Endothelial cell of umbilical vein (primary cell): ENCODE measurements at regions not wholly inside any gene's neighbourhood (a gene's known extent, or its start where the extent isn't known, plus 50 kb on each side); places are given as distances from the start of the nearest gene placed in this dataset.

ENCODE experiments used
- BruUV-seq: library from RNA; stranded (reverse); fragments of 400-500 nt; replicated peaks from 2 replicates; lab custom pipeline; 2021; lab: Mats Ljungman, UMichigan
- CTCF ChIA-PET: fragments of 300-600, 350-600 bp; sonication (Branson Sonifier 250); formaldehyde crosslinking; loops from one replicate; lab custom pipeline; 2021; ENCODE audit warnings: antibody characterized with exemption, inconsistent platforms; lab: Charles Lee
- POLR2A ChIA-PET: fragments of 300-600, 350-600 bp; sonication (Branson Sonifier 250); formaldehyde crosslinking; loops from one replicate; lab custom pipeline; 2021; ENCODE audit warnings: antibody characterized with exemption, inconsistent platforms; lab: Charles Lee
- DNase-seq: peaks from one replicate; pipeline ENCODE4 v3.0.0-alpha.2; 2011; ENCODE audit warnings: low read depth, low spot score
- FAIRE-seq: peaks from 2 replicates; lab custom pipeline; 2011; peaks lifted over from hg19 to GRCh38; lab: Jason Lieb, UNC
- H2AFZ ChIP-seq: 2 replicates; pipeline ENCODE4 v1.6.0; 2012; ENCODE audit warnings: low read depth, low read length, control low read depth, inconsistent platforms
- H3K27ac ChIP-seq: 2 replicates; pipeline ENCODE4 v1.5.1; 2011; ENCODE audit warnings: low read depth, mild to moderate bottlenecking, control low read depth, low read length, moderate library complexity; ENCODE audit not compliant: insufficient read depth
- H3K27me3 ChIP-seq, 2 experiments: 2 replicates each; pipeline versions ENCODE4 v1.6.0 to v1.6.1; 2011; ENCODE audit warnings: low read length in 2 of 2, mixed read lengths in 1 of 2; ENCODE audit not compliant: control insufficient read depth in 2 of 2, insufficient read depth in 2 of 2
- H3K36me3 ChIP-seq, 2 experiments: 2 replicates in 1 of 2; 3 replicates in 1 of 2; pipeline ENCODE4 v1.5.1; 2011; ENCODE audit warnings: low read length in 2 of 2, mild to moderate bottlenecking in 1 of 2, moderate library complexity in 1 of 2; ENCODE audit not compliant: control insufficient read depth in 2 of 2, insufficient read depth in 2 of 2; ENCODE audit errors: extremely low read depth in 1 of 2
- H3K4me1 ChIP-seq: 3 replicates; pipeline ENCODE4 v1.5.1; 2011; ENCODE audit warnings: mild to moderate bottlenecking, low read length; ENCODE audit not compliant: control insufficient read depth, insufficient read depth; ENCODE audit errors: extremely low read depth
- H3K4me2 ChIP-seq: 2 replicates; pipeline ENCODE4 v1.6.1; 2011; ENCODE audit warnings: low read length, control low read depth, mixed read lengths; ENCODE audit not compliant: insufficient read depth
- H3K4me3 ChIP-seq, 3 experiments: fragments of 200-600 bp in 1 of 3; sonication (generic), shearing (Covaris generic) in 1 of 3; replicated peaks in 1 of 3; 2 replicates each; pipeline ENCODE4 v1.5.1; 2011 to 2016; ENCODE audit warnings: control low read depth in 3 of 3, low read length in 3 of 3, mild to moderate bottlenecking in 2 of 3, inconsistent platforms in 1 of 3, low read depth in 1 of 3, moderate library complexity in 1 of 3; ENCODE audit not compliant: insufficient read depth in 1 of 3
- H3K79me2 ChIP-seq: 2 replicates; pipeline ENCODE4 v1.6.0; 2012; ENCODE audit warnings: low read length, inconsistent platforms; ENCODE audit not compliant: control insufficient read depth, insufficient read depth
- H3K9ac ChIP-seq: replicated peaks from 2 replicates; pipeline ENCODE3; 2011; ENCODE audit warnings: low read length, control low read depth; ENCODE audit not compliant: insufficient read depth; ENCODE audit errors: extremely low read depth
- H3K9me1 ChIP-seq: replicated peaks from 3 replicates; pipeline ENCODE4 v1.6.0; 2011; ENCODE audit warnings: mild to moderate bottlenecking, low read length; ENCODE audit not compliant: control insufficient read depth, insufficient read depth; ENCODE audit errors: extremely low read depth
- H3K9me3 ChIP-seq: replicated peaks from 2 replicates; pipeline ENCODE4 v1.5.1; 2012; ENCODE audit warnings: low read length, inconsistent platforms; ENCODE audit not compliant: control insufficient read depth, insufficient read depth
- H4K20me1 ChIP-seq: replicated peaks from 2 replicates; pipeline ENCODE3; 2011; ENCODE audit warnings: mild to moderate bottlenecking, low read length; ENCODE audit not compliant: control insufficient read depth, insufficient read depth; ENCODE audit errors: extremely low read depth
- CTCF ChIP-seq, 2 donors: IDR thresholded peaks; 1 replicate in 1 of 2; 2 replicates in 1 of 2; pipeline ENCODE4 v1.5.1; 2011; ENCODE audit warnings: low read length in 2 of 2, mild to moderate bottlenecking in 2 of 2, moderate library complexity in 2 of 2, control low read depth in 1 of 2, inconsistent platforms in 1 of 2, low read depth in 1 of 2; ENCODE audit not compliant: insufficient read depth in 1 of 2; ENCODE audit errors: extremely low read depth in 1 of 2
- EZH2 ChIP-seq: IDR thresholded peaks from 2 replicates; pipeline ENCODE4 v1.6.1; 2012; ENCODE audit warnings: borderline replicate concordance, low read depth, mild to moderate bottlenecking, moderate library complexity, low read length, inconsistent platforms; ENCODE audit not compliant: severe bottlenecking
- FOS ChIP-seq: IDR thresholded peaks from 2 replicates; pipeline ENCODE4 v1.6.1; 2011; ENCODE audit warnings: mild to moderate bottlenecking, low read length, moderate library complexity, borderline replicate concordance; ENCODE audit not compliant: insufficient read depth
- GATA2 ChIP-seq: IDR thresholded peaks from 2 replicates; pipeline ENCODE4 v1.7.0; 2011; ENCODE audit warnings: low read depth, mild to moderate bottlenecking, moderate library complexity, mixed read lengths, low read length; ENCODE audit not compliant: insufficient read length, insufficient read depth
- JUN ChIP-seq: IDR thresholded peaks from 2 replicates; pipeline ENCODE4 v1.6.1; 2011; ENCODE audit warnings: borderline replicate concordance, low read depth; ENCODE audit not compliant: insufficient read length, insufficient read depth
- MAX ChIP-seq: IDR thresholded peaks from 2 replicates; pipeline ENCODE4 v1.6.1; 2011; ENCODE audit not compliant: insufficient read depth, insufficient read length
- MYC ChIP-seq: IDR thresholded peaks from one replicate; pipeline ENCODE4 v1.6.1; 2011; ENCODE audit warnings: mild to moderate bottlenecking, low read depth, low read length
- POLR2A ChIP-seq: IDR thresholded peaks from 2 replicates; pipeline ENCODE4 v1.6.1; 2012; ENCODE audit warnings: low read depth, mild to moderate bottlenecking, control low read depth, low read length
- POLR2AphosphoS5 ChIP-seq: IDR thresholded peaks from 2 replicates; pipeline ENCODE4 v1.6.1; 2012; ENCODE audit warnings: low read depth, mild to moderate bottlenecking, control low read depth, low read length, moderate library complexity; ENCODE audit not compliant: insufficient read depth
- dilution Hi-C: fragments of 300-500 bp; cut with MboI; formaldehyde crosslinking; loops from one replicate; pipeline ENCODE4 v1.15.0; 2019; ENCODE audit warnings: low sequenced_read_pairs; ENCODE audit not compliant: extremely low pct_ligation_motif_present
- intact Hi-C: fragments of 100-400 bp; cut with micrococcal nuclease; formaldehyde crosslinking; loops from one replicate; pipeline ENCODE4 v1.10.0; 2022

DNA sequence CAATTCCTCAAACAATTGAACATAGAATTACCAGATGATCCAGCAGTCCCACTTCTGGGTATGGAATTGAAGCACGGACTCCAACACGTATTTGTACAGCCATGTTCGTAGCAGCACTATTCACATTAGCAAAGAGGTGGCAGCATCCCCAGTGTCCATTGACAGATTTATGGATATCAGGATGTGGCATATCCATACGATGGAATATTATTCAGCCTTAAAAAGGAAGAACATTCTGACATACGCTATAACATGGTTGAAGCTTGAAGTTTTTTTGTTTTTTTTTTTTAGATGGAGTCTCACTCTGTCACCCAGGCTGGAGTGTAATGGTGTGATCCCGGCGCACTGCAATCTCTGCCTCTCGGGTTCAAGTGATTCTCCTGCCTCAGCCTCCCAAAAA, 220.6 kb downstream of the ZIC5 start:
- no TSS peak for BruUV-seq
- DNase-seq (no peak), FAIRE-seq (no peak)
- H3K9ac ChIP-seq = no peak overlapping the region
- ChIA-PET POLR2A (no interaction called here), CTCF (no interaction called here)
- no peaks in the 10 kb centered on the region for H3K79me2 ChIP-seq
- H3K36me3 ChIP-seq = no peaks in the 10 kb centered on the region
- H2AFZ ChIP-seq = no peak overlapping the region
- no peaks in the 10 kb centered on the region for H3K4me1 ChIP-seq
- H3K27ac ChIP-seq = no peak overlapping the region
- H3K9me1 ChIP-seq = no peaks in the 10 kb centered on the region
- H3K27me3 ChIP-seq = peaks cover 1 to 4% of the 10 kb centered on the region in 2 experiments
- H4K20me1 ChIP-seq = no peaks in the 10 kb centered on the region
- H3K4me2 ChIP-seq = no peak overlapping the region
- dilution Hi-C loops (no loop called here), intact Hi-C loops (no loop called here)
- TF ChIP-seq MYC (no peak), EZH2 (no peak), GATA2 (no peak), MAX (no peak), JUN (no peak), CTCF (IDR thresholded peaks at IDR 0.05; ENCODE audit: extremely low read depth in 1 of 2, insufficient read depth in 1 of 2, low read depth in 1 of 2, low read length in 2 of 2) (no peak), FOS (no peak), POLR2A (no peak), POLR2AphosphoS5 (no peak)
- H3K9me3 ChIP-seq = no peaks in the 10 kb centered on the region
- H3K4me3 ChIP-seq = no peak overlapping the region
